Neural crest cell (in vitro differentiated cells): ENCODE measurements at regions not wholly inside any gene's neighbourhood (a gene's known extent, or its start where the extent isn't known, plus 50 kb on each side); places are given as distances from the start of the nearest gene placed in this dataset.

Experiments used
- DNase-seq: peaks from one replicate; pipeline ENCODE4 v3.0.0; 2021; ENCODE audit warnings: low read depth, mixed read lengths, low spot score
- H3K27ac Mint-ChIP-seq: one replicate; pipeline ENCODE4 v1.8.0; 2021; ENCODE audit warnings: mild to moderate bottlenecking, mixed read lengths; ENCODE audit not compliant: unreplicated experiment
- H3K27me3 Mint-ChIP-seq: 2 replicates; pipeline ENCODE4 v1.8.0; 2021; ENCODE audit warnings: low read depth, mild to moderate bottlenecking, mixed read lengths
- H3K36me3 Mint-ChIP-seq: 2 replicates; pipeline ENCODE4 v1.8.0; 2021; ENCODE audit warnings: low read depth, mild to moderate bottlenecking, mixed read lengths
- H3K4me1 Mint-ChIP-seq: 2 replicates; pipeline ENCODE4 v1.8.0; 2021; ENCODE audit warnings: mixed read lengths
- H3K4me3 Mint-ChIP-seq: one replicate; pipeline ENCODE4 v1.8.0; 2021; ENCODE audit warnings: mild to moderate bottlenecking, mixed read lengths
- H3K9me3 Mint-ChIP-seq: 2 replicates; pipeline ENCODE4 v1.8.0; 2021; ENCODE audit warnings: mixed read lengths
- TF ChIP-seq, protein P1 (sequence below): fragments of 200-600 bp; sonication (generic); conservative IDR thresholded peaks from 2 replicates; pipeline ENCODE4 v1.5.0; 2021; ENCODE audit warnings: antibody characterized with exemption, mild to moderate bottlenecking

DNA sequence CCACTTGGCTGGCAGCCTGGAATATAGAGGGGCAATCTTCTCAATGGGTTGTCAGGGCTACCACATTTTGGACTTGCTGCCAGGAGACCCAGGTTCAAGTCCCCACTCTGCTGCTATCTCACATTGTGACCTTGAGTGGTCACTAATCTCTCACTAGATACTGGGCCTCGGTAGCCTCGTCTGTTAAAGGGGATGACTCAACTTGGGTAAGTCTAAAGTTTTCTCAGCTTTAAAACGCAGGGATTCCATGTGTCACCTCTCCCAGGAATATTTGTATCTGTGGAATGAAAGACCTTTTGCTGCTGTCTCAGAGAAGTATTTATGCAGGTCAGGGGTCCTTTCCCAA is 86.3 kb downstream of the SEMA4F start:
- Mint-ChIP-seq H3K9me3 (peaks cover 9% of the 10 kb centered on the region), H3K36me3 (peaks cover 6% of the 10 kb centered on the region), H3K4me3 (no peak overlapping the region), H3K4me1 (peaks cover 7% of the 10 kb centered on the region), H3K27ac (no peak overlapping the region), H3K27me3 (no peaks in the 10 kb centered on the region)
- DNase-seq, result no peak
- TF ChIP-seq, protein P1, sequence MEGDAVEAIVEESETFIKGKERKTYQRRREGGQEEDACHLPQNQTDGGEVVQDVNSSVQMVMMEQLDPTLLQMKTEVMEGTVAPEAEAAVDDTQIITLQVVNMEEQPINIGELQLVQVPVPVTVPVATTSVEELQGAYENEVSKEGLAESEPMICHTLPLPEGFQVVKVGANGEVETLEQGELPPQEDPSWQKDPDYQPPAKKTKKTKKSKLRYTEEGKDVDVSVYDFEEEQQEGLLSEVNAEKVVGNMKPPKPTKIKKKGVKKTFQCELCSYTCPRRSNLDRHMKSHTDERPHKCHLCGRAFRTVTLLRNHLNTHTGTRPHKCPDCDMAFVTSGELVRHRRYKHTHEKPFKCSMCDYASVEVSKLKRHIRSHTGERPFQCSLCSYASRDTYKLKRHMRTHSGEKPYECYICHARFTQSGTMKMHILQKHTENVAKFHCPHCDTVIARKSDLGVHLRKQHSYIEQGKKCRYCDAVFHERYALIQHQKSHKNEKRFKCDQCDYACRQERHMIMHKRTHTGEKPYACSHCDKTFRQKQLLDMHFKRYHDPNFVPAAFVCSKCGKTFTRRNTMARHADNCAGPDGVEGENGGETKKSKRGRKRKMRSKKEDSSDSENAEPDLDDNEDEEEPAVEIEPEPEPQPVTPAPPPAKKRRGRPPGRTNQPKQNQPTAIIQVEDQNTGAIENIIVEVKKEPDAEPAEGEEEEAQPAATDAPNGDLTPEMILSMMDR, result no peak

DNA sequence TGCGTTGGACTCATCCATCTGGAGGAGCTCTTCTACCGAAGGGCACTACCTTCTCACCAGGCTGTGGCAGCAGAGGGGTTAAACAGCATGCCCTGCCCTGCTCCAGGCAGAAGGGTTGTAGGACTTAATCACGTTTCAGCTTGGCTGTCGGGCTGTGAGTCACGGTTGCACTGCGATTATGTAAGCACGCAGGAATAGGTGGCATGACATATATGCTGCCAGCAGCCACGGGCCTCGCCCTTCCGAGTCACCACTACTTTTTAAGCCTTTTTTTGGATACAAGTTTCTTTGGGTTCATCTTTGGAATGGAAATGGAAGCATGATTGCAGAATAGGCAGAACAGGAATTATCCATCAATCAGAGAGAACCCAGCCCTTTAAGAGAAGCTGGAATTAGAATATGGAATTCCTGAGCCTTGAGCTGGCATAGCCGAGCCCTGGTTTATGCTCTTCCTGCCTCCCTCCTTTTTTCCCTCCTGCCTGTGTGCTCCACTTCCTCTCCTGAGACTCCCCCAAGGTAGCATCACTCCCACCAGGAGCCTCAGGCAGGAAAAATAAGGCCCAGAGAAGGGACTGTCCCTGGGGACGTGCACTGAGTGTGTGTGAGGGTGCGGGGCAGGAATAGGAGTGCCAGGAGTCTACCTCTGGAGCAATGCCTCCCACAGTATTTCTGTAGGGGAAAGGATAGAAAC is 86.8 kb downstream of the SEMA4F start:
- Mint-ChIP-seq H3K9me3 (peaks cover 9% of the 10 kb centered on the region), H3K27ac (no peak overlapping the region), H3K4me1 (peaks cover 1% of the 10 kb centered on the region), H3K36me3 (peaks cover 6% of the 10 kb centered on the region), H3K27me3 (no peaks in the 10 kb centered on the region), H3K4me3 (no peak overlapping the region)
- DNase-seq, result no peak
- TF ChIP-seq, protein P1, result no peak

DNA sequence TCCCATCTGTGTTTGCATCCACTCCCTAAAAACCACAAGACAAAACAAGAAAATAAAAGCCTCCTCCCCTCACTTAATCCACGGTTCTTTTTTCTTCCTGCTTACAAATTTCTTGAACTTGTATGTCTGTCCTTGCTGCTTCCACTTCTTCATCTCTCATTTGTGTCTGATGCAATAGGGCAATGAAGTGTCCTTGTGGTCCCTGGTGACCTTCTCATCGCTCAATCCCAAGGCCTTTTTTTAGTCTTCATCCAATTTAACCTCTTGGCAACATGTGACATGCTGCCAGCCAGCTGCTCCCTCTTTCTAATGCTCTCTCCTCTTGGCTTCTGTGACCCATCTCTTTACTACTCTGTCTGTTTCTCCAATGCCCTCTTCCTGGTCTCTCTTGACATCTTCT is 87.6 kb downstream of the SEMA4F start:
- no peaks in the 10 kb centered on the region for H3K27me3 Mint-ChIP-seq
- H3K4me3 Mint-ChIP-seq, result no peak overlapping the region
- TF ChIP-seq, protein P1, result no peak
- peaks cover 3% of the 10 kb centered on the region for H3K36me3 Mint-ChIP-seq
- no peak overlapping the region for H3K27ac Mint-ChIP-seq
- no peaks in the 10 kb centered on the region for H3K4me1 Mint-ChIP-seq
- H3K9me3 Mint-ChIP-seq, result peaks cover 5% of the 10 kb centered on the region
- no peak for DNase-seq

DNA sequence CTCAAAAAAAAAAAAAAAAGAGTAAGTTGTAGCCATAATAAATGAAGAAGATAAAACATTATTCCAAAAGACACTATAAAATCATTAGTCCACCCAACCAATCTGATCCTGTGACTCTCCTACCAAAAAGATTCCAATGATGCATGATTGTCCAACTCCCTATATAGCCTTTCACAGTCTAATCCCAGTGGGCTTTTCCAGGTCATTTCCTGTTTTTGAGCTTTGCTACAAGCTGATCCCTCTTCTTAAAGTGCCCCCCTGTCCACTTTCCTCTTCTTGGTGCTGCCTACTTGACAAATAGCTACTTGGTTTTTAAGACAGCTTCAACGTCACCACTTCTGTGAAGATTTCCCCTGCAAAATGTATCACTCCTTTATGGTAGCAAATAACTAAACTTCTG is 88.4 kb downstream of the SEMA4F start:
- no peak for DNase-seq
- H3K4me3 Mint-ChIP-seq, result no peak overlapping the region
- no peaks in the 10 kb centered on the region for H3K4me1 Mint-ChIP-seq
- TF ChIP-seq, protein P1, result no peak
- H3K27ac Mint-ChIP-seq, result no peak overlapping the region
- no peaks in the 10 kb centered on the region for H3K27me3 Mint-ChIP-seq
- H3K9me3 Mint-ChIP-seq, result no peaks in the 10 kb centered on the region
- H3K36me3 Mint-ChIP-seq, result no peaks in the 10 kb centered on the region

DNA sequence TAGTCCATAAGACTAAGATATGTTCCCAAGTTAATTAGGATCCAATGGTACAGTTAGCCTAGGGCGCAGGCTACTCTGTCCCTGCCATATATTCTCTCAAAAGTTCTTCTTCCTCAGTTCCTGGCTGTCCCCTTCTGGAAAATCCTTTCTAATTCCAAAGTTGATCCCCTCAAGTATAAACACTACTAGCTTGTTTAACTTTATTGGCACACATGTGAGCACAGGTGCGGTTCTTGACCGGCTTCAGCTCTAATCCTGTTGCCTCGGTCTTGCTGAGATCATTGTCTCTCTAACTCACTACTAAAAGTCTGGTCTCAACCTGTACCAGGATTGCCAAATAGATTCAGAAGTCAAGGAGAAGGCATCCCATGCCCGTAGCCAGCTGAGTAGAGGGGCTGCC is 89.0 kb downstream of the SEMA4F start:
- no peaks in the 10 kb centered on the region for H3K27me3 Mint-ChIP-seq
- H3K9me3 Mint-ChIP-seq, result no peaks in the 10 kb centered on the region
- no peaks in the 10 kb centered on the region for H3K4me1 Mint-ChIP-seq

More for the DNA sequence above, 89.0 kb downstream of the SEMA4F start:
- DNase-seq, result no peak
- TF ChIP-seq, protein P1, result no peak
- H3K4me3 Mint-ChIP-seq, result no peak overlapping the region
- no peaks in the 10 kb centered on the region for H3K36me3 Mint-ChIP-seq
- H3K27ac Mint-ChIP-seq, result no peak overlapping the region
